Lower lobe of right lung (tissue), 2 donors: ENCODE measurements at regions not wholly inside any gene's neighbourhood (a gene's known extent, or its start where the extent isn't known, plus 50 kb on each side); places are given as distances from the start of the nearest gene placed in this dataset.

Source experiments
- ATAC-seq, 2 donors: fragments of 200-7000 bp; cut with Tn5 transposase; one replicate each; pipeline ENCODE4 v1.9.1; 2020 to 2022; ENCODE audit warnings: mild to moderate bottlenecking in 2 of 2, moderate library complexity in 2 of 2
- DNase-seq: peaks from one replicate; pipeline ENCODE4 v3.0.0-alpha.2; 2020
- H3K27ac ChIP-seq: fragments of 200-600 bp; one replicate; pipeline ENCODE4 v1.8.0; 2022
- H3K27me3 ChIP-seq: fragments of 200-600 bp; one replicate; pipeline ENCODE4 v1.8.0; 2022; ENCODE audit warnings: low read depth
- H3K36me3 ChIP-seq: fragments of 200-600 bp; one replicate; pipeline ENCODE4 v1.8.0; 2022; ENCODE audit warnings: mild to moderate bottlenecking
- H3K4me1 ChIP-seq: fragments of 200-600 bp; one replicate; pipeline ENCODE4 v1.8.0; 2022
- H3K4me3 ChIP-seq: fragments of 200-600 bp; one replicate; pipeline ENCODE4 v1.8.0; 2022; ENCODE audit warnings: mild to moderate bottlenecking
- H3K9me3 ChIP-seq: fragments of 200-600 bp; one replicate; pipeline ENCODE4 v1.8.0; 2022
- intact Hi-C: fragments of 100-400 bp; cut with DNase I; formaldehyde crosslinking; loops from one replicate; pipeline ENCODE4 v1.11.0; 2022
- TF ChIP-seq, protein P1 (sequence below): fragments of 200-600 bp; IDR thresholded peaks from one replicate; pipeline ENCODE4 v1.8.0; 2022; ENCODE audit warnings: antibody characterized with exemption, mild to moderate bottlenecking
- donor health status: DM: no; HTN: yes; CAD: no; lungs with severe emphysema.

DNA sequence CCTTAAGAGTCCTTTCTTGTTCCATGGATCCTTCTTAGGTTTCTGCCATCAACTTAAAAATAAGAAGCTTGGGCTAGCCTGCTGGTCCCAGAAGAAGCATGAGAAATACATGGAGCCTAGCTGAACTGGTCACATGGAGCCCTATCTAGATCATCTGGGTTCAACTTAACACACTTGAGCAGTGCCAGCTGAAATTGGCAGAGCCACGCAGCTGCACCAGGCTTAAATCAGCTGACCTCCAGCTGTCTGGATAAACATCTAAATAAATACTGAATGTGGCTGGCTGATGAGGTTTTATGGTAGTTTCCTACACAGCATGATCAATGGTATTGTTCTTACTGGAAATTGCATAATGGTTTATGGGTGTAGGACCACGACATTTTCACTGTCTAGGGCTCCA is 598.4 kb upstream of the FAM241A start:
- Histone ChIP-seq H3K4me1 (no peaks in the 10 kb centered on the region), H3K9me3 (no peaks in the 10 kb centered on the region), H3K4me3 (no peak overlapping the region), H3K36me3 (no peaks in the 10 kb centered on the region), H3K27ac (no peak overlapping the region), H3K27me3 (no peaks in the 10 kb centered on the region)
- intact Hi-C loops, result no loop called here
- ATAC-seq (no peak), DNase-seq (no peak)
- TF ChIP-seq, protein P1, sequence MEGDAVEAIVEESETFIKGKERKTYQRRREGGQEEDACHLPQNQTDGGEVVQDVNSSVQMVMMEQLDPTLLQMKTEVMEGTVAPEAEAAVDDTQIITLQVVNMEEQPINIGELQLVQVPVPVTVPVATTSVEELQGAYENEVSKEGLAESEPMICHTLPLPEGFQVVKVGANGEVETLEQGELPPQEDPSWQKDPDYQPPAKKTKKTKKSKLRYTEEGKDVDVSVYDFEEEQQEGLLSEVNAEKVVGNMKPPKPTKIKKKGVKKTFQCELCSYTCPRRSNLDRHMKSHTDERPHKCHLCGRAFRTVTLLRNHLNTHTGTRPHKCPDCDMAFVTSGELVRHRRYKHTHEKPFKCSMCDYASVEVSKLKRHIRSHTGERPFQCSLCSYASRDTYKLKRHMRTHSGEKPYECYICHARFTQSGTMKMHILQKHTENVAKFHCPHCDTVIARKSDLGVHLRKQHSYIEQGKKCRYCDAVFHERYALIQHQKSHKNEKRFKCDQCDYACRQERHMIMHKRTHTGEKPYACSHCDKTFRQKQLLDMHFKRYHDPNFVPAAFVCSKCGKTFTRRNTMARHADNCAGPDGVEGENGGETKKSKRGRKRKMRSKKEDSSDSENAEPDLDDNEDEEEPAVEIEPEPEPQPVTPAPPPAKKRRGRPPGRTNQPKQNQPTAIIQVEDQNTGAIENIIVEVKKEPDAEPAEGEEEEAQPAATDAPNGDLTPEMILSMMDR, result no peak

DNA sequence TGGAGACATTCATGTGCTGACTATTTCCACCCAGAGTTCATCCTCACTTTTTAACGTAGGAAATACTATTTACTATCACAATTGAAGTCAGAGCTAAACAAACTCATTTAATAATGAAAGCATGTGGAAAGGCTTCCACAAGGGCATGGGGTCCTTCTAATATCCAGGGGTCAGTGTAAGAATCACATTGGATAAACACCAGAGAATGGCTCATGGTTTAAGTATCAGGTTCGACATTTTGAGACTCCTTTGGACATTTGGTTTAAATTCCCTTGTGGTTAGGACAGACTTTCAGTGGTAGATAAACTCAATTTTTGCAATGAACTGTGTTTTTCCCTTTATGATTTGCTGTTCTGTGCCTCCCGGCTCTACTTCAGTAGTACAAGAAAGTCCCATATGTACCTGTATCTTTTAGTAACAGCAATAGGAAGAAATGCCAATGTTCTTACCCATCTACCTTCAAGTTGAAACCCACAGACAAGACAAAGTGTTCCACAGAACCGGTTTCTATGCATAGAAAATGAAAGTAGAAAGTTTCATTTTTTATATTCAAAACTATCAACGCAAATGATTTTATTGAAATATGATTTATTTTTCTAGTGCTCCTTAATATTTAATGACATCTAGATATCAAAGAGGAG is 589.0 kb upstream of the FAM241A start:
- Histone ChIP-seq H3K9me3 (no peaks in the 10 kb centered on the region), H3K4me1 (no peaks in the 10 kb centered on the region), H3K36me3 (no peaks in the 10 kb centered on the region), H3K27me3 (no peaks in the 10 kb centered on the region), H3K27ac (no peak overlapping the region), H3K4me3 (no peak overlapping the region)
- TF ChIP-seq, protein P1, result no peak
- intact Hi-C loops, result no loop called here
- ATAC-seq (no peak), DNase-seq (no peak)

DNA sequence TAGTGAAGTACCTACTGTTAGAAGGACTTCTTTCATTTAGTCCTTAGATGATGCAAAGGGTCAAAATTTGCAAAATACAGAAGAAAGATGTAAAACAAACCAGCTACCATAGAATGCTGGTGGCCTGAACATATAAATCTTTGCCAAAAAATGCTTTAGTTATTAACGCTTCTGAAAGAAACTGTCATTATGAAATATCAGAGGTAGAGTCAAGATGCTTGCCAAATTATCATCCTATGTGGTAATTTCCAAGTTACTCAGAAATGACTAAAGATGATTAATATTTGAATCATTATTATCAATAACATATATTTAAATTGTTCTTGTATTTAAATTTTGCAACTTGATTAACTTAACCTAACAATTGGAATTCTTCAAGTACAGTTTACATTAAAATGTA is 588.4 kb upstream of the FAM241A start:
- no peaks in the 10 kb centered on the region for H3K4me1 ChIP-seq
- no peak overlapping the region for H3K4me3 ChIP-seq
- no peaks in the 10 kb centered on the region for H3K9me3 ChIP-seq
- H3K27ac ChIP-seq, result no peak overlapping the region
- H3K27me3 ChIP-seq, result no peaks in the 10 kb centered on the region
- ATAC-seq, result no peak
- no peaks in the 10 kb centered on the region for H3K36me3 ChIP-seq
- TF ChIP-seq, protein P1, result no peak
- intact Hi-C loops, result no loop called here
- DNase-seq, result no peak

DNA sequence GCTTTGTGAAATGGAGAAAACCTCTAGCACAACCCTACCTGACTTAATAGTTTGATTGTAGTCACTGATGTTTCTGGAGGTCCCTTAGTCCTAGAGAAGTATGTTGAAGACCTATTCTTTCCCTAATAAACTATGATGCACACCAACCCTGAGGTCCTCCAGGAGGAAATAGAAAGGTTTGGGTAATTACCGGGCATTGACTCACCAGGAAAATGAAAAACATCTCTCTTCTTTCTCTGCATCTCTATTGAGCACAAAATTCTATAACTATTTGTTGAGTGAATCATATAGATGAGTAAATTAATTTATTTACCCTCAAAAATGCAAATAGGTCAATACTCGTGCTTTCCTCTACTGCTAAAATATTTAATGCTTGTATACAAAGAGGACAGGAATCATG is 582.4 kb upstream of the FAM241A start:
- no peaks in the 10 kb centered on the region for H3K27me3 ChIP-seq
- no peak overlapping the region for H3K4me3 ChIP-seq
- no peak overlapping the region for H3K27ac ChIP-seq
- TF ChIP-seq, protein P1, result no peak
- intact Hi-C loops, result no loop called here
- peaks cover 6% of the 10 kb centered on the region for H3K9me3 ChIP-seq
- no peaks in the 10 kb centered on the region for H3K36me3 ChIP-seq
- H3K4me1 ChIP-seq, result no peaks in the 10 kb centered on the region
- DNase-seq, result no peak
- ATAC-seq, result no peak

DNA sequence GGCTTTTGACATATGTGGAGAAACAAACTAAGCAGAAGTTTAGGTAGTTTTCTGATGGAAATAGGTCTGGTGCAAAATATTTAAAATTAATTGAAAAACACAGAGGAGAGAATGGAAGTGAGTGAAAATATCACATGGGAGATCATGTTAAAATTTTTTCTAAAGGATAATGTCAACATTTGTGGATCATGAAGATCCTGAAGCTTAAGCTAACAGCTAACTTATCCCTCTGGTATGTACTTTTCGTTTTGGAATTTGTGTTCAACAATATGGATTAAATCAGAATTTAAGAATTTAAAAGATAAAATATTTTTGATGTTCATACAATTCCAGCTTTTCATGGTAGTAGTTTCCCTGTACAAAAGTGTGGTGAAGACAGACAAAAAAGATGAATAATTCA is 572.8 kb upstream of the FAM241A start:
- DNase-seq (no peak), ATAC-seq (no peak)
- Histone ChIP-seq H3K4me1 (no peaks in the 10 kb centered on the region), H3K36me3 (no peaks in the 10 kb centered on the region), H3K9me3 (no peaks in the 10 kb centered on the region), H3K27me3 (no peaks in the 10 kb centered on the region), H3K4me3 (no peak overlapping the region), H3K27ac (no peak overlapping the region)
- intact Hi-C loops, result no loop called here
- TF ChIP-seq, protein P1, result no peak
